K562 (cell line): ENCODE measurements at regions not wholly inside any gene's neighbourhood (a gene's known extent, or its start where the extent isn't known, plus 50 kb on each side); places are given as distances from the start of the nearest gene placed in this dataset.

ENCODE experiments used
- BACH1 ChIP-seq: fragments of 200-800 bp; sonication (Bioruptor generic); IDR thresholded peaks from 2 replicates; pipeline ENCODE4 v1.6.1; 2016; ENCODE audit warnings: missing genetic modification characterization, missing compliant biosample characterization
- DACH1 ChIP-seq: fragments of 450-650 bp; IDR thresholded peaks from 2 replicates; pipeline ENCODE4 v1.6.1; 2018; ENCODE audit not compliant: partially characterized antibody
- EHMT2 ChIP-seq: fragments of 450-650 bp; IDR thresholded peaks from 2 replicates; pipeline ENCODE4 v1.6.1; 2018; ENCODE audit warnings: antibody characterized with exemption
- FOXA3 ChIP-seq, 2 experiments: fragments of 450-650 bp in 1 of 2; sonication (generic) in 1 of 2; formaldehyde crosslinking; IDR thresholded peaks in 1 of 2; conservative IDR thresholded peaks in 1 of 2; 2 replicates each; pipeline versions ENCODE4 v1.4.0 to v1.8.0; 2020 to 2022; ENCODE audit warnings: mild to moderate bottlenecking in 2 of 2, missing genetic modification reagents in 1 of 2
- HIVEP1 ChIP-seq: fragments of 250-450 bp; sonication (Bioruptor Pico); IDR thresholded peaks from 2 replicates; pipeline ENCODE4 v1.4.0; 2020; ENCODE audit warnings: mild to moderate bottlenecking
- KHSRP ChIP-seq: fragments of 450-650 bp; IDR thresholded peaks from 2 replicates; pipeline ENCODE4 v1.6.1; 2017
- KLF10 ChIP-seq: fragments of 250-450 bp; sonication (Bioruptor Pico); IDR thresholded peaks from 2 replicates; pipeline ENCODE4 v1.6.1; 2021; ENCODE audit warnings: matching md5 sums
- MED1 ChIP-seq: sonication (generic); formaldehyde crosslinking; IDR thresholded peaks from 2 replicates; pipeline ENCODE4 v1.8.1; 2023; ENCODE audit warnings: missing genetic modification reagents, borderline replicate concordance
- MIER1 ChIP-seq: fragments of 450-650 bp; IDR thresholded peaks from 2 replicates; pipeline ENCODE4 v1.6.1; 2016; ENCODE audit warnings: antibody characterized with exemption, mild to moderate bottlenecking, low read depth
- MXI1 ChIP-seq: IDR thresholded peaks from 2 replicates; pipeline ENCODE4 v1.6.1; 2011; ENCODE audit warnings: low read depth, mild to moderate bottlenecking, improper control_type of control experiment, low read length
- MYC ChIP-seq, 2 experiments: fragments of 250-450 bp in 1 of 2; sonication (Bioruptor Pico) in 1 of 2; IDR thresholded peaks; 2 replicates each; pipeline versions ENCODE4 v1.5.1 to v1.6.1; 2012 to 2021; ENCODE audit warnings: low read depth in 2 of 2, borderline replicate concordance in 1 of 2, improper control_type of control experiment in 1 of 2, low read length in 1 of 2, mild to moderate bottlenecking in 1 of 2, moderate library complexity in 1 of 2
- MYNN ChIP-seq, 2 experiments: sonication (generic); formaldehyde crosslinking in 1 of 2; IDR thresholded peaks; 2 replicates each; pipeline versions ENCODE4 v1.5.0 to v1.6.1; 2016 to 2020; ENCODE audit warnings: antibody characterized with exemption in 1 of 2, missing genetic modification reagents in 1 of 2
- NCOA2 ChIP-seq, 2 experiments: fragments of 450-650 bp; IDR thresholded peaks; 2 replicates each; pipeline ENCODE4 v1.6.1; 2018; ENCODE audit warnings: mild to moderate bottlenecking in 2 of 2, moderate library complexity in 1 of 2; ENCODE audit not compliant: partially characterized antibody in 2 of 2
- NFYB ChIP-seq: IDR thresholded peaks from 2 replicates; pipeline ENCODE4 v1.6.1; 2011; ENCODE audit warnings: mild to moderate bottlenecking, moderate library complexity; ENCODE audit not compliant: insufficient read length; ENCODE audit errors: extremely low read depth
- PHF21A ChIP-seq: fragments of 450-650 bp; IDR thresholded peaks from 2 replicates; pipeline ENCODE4 v1.6.1; 2017; ENCODE audit warnings: low read depth, borderline replicate concordance
- PML ChIP-seq: IDR thresholded peaks from 2 replicates; pipeline ENCODE4 v1.6.1; 2012; ENCODE audit warnings: low read length, inconsistent platforms
- POLR3G ChIP-seq: IDR thresholded peaks from 2 replicates; pipeline ENCODE4 v1.6.1; 2011; ENCODE audit not compliant: insufficient read length, insufficient replicate concordance; ENCODE audit errors: extremely low read depth
- RB1 ChIP-seq: fragments of 450-650 bp; IDR thresholded peaks from 2 replicates; pipeline ENCODE4 v1.6.1; 2017; ENCODE audit warnings: low read depth, mild to moderate bottlenecking
- RBM22 ChIP-seq: fragments of 200-400 bp; formaldehyde crosslinking; IDR thresholded peaks from 2 replicates; pipeline ENCODE4 v1.6.1; 2018; ENCODE audit warnings: low read length, low read depth; ENCODE audit not compliant: poor library complexity, severe bottlenecking
- TAF15 ChIP-seq: fragments of 200-400 bp; formaldehyde crosslinking; IDR thresholded peaks from 2 replicates; pipeline ENCODE4 v1.6.1; 2017; ENCODE audit warnings: mild to moderate bottlenecking, low read depth, low read length, moderate library complexity
- TCF7 ChIP-seq: sonication (generic); IDR thresholded peaks from 2 replicates; pipeline ENCODE4 v1.6.1; 2016; ENCODE audit warnings: antibody characterized with exemption, borderline replicate concordance
- ZBED1 ChIP-seq: IDR thresholded peaks from 2 replicates; pipeline ENCODE4 v1.6.1; 2014
- ZNF140 ChIP-seq: fragments of 250-450 bp; sonication (Bioruptor Pico); IDR thresholded peaks from 2 replicates; pipeline ENCODE4 v1.8.0; 2021; ENCODE audit warnings: moderate library complexity, mild to moderate bottlenecking, inconsistent platforms
- TF ChIP-seq, protein P1 (sequence below): fragments of 250-450 bp; sonication (Bioruptor Pico); IDR thresholded peaks from 2 replicates; pipeline ENCODE4 v1.4.0; 2020; ENCODE audit warnings: borderline replicate concordance
- TF ChIP-seq, protein P2 (sequence below): fragments of 250-450 bp; sonication (Bioruptor Pico); IDR thresholded peaks from 2 replicates; pipeline ENCODE4 v1.4.0; 2020; ENCODE audit warnings: mild to moderate bottlenecking, moderate library complexity
- TF ChIP-seq, protein P3 (sequence below): fragments of 450-650 bp; formaldehyde crosslinking; IDR thresholded peaks from 2 replicates; pipeline ENCODE4 v1.4.0; 2022; ENCODE audit warnings: missing genetic modification characterization

DNA sequence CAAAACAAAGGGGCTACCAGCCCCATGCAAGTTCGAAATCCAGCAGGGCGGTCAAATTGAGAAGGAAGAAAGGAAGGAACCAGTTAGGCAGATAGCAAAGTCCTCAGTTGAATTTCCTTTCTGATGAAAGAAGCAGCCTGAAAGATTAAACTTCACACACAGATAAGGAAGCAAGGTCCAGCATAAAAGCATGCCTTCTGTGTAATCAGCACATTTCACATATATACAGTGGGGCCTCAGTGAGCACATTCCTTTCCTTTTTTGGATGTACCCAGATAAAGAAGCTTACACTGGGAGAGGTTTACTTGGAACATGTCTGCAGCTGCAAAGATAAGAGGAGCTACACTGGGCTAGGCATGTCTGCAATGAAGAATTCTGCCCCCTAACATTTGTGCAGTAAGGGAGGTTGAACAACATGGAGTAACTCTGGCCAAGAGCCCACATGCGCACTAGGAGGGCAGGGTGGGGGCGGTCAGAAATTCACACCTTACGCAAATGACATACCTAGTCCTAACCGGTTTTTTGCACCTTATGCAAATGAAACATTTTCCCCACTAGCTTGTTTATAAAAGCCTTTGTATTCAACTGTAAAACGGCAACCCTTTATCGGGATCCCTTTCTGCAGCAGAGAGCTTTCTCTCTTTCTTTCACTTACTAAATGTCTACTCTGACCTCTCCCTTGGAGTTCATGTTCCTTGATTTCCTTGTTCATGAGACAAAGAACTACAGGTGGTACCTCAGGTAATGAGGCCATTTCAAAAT lies 149.7 kb upstream of the FBXL17 start (continued):
- no peak for TF ChIP-seq POLR3G
- TF ChIP-seq FOXA3 (CRISPR knock-in tag; conservative IDR thresholded peaks at IDR 0.05 in 1 of 2, IDR thresholded peaks at IDR 0.05 in 1 of 2), result peak; percentile 44 to 84; a peak in 3 of 4 replicates
- no peak for TF ChIP-seq RBM22
- peak; percentile 36; the same call in 1 of the 2 replicates for TF ChIP-seq EHMT2
- peak; percentile 99 for TF ChIP-seq HIVEP1 (CRISPR knock-in tag)
- peak; percentile 97 for TF ChIP-seq BACH1
- TF ChIP-seq PHF21A, result no peak
- TF ChIP-seq MXI1, result peak; percentile 66; the same call in 1 of the 2 replicates
- TF ChIP-seq, protein P1, sequence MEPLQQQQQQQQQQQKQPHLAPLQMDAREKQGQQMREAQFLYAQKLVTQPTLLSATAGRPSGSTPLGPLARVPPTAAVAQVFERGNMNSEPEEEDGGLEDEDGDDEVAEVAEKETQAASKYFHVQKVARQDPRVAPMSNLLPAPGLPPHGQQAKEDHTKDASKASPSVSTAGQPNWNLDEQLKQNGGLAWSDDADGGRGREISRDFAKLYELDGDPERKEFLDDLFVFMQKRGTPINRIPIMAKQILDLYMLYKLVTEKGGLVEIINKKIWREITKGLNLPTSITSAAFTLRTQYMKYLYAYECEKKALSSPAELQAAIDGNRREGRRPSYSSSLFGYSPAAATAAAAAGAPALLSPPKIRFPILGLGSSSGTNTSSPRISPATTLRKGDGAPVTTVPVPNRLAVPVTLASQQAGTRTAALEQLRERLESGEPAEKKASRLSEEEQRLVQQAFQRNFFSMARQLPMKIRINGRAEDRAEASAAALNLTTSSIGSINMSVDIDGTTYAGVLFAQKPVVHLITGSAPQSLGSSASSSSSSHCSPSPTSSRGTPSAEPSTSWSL (CRISPR knock-in tag), result peak; percentile 99
- TF ChIP-seq MED1 (CRISPR knock-in tag), result no peak
- no peak for TF ChIP-seq TCF7
- TF ChIP-seq MYNN (IDR thresholded peaks at IDR 0.05), result peak; percentile 79; the same call in 1 of the 2 replicates
- no peak for TF ChIP-seq MYNN (CRISPR knock-in tag; IDR thresholded peaks at IDR 0.05)
- peak; percentile 98 for TF ChIP-seq ZNF140 (CRISPR knock-in tag)
- TF ChIP-seq NCOA2 (IDR thresholded peaks at IDR 0.05; ENCODE audit: partially characterized antibody in 2 of 2), result peak in 1 of 2 experiments; percentile 21
- no peak for TF ChIP-seq ZBED1
- no peak for TF ChIP-seq RB1
- TF ChIP-seq NFYB, result no peak
- peak; percentile 89 for TF ChIP-seq MYC (IDR thresholded peaks at IDR 0.05; ENCODE audit: low read depth, low read length)
- peak; percentile 99 for TF ChIP-seq MYC (CRISPR knock-in tag; IDR thresholded peaks at IDR 0.05; ENCODE audit: borderline replicate concordance, low read depth)
- no peak for TF ChIP-seq MIER1
- peak; percentile 91 for TF ChIP-seq KLF10 (CRISPR knock-in tag)
- TF ChIP-seq PML, result peak; percentile 89
- TF ChIP-seq, protein P2, sequence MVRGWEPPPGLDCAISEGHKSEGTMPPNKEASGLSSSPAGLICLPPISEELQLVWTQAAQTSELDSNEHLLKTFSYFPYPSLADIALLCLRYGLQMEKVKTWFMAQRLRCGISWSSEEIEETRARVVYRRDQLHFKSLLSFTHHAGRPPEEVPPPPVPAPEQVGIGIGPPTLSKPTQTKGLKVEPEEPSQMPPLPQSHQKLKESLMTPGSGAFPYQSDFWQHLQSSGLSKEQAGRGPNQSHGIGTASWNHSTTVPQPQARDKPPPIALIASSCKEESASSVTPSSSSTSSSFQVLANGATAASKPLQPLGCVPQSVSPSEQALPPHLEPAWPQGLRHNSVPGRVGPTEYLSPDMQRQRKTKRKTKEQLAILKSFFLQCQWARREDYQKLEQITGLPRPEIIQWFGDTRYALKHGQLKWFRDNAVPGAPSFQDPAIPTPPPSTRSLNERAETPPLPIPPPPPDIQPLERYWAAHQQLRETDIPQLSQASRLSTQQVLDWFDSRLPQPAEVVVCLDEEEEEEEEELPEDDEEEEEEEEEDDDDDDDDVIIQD (CRISPR knock-in tag), result peak; percentile 99
- TF ChIP-seq DACH1, result no peak
- no peak for TF ChIP-seq KHSRP
- TF ChIP-seq, protein P3, sequence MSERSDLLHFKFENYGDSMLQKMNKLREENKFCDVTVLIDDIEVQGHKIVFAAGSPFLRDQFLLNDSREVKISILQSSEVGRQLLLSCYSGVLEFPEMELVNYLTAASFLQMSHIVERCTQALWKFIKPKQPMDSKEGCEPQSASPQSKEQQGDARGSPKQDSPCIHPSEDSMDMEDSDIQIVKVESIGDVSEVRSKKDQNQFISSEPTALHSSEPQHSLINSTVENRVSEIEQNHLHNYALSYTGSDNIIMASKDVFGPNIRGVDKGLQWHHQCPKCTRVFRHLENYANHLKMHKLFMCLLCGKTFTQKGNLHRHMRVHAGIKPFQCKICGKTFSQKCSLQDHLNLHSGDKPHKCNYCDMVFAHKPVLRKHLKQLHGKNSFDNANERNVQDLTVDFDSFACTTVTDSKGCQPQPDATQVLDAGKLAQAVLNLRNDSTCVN (CRISPR knock-in tag), result peak; percentile 99
- TF ChIP-seq TAF15, result no peak
